K562 (cell line): ENCODE measurements at regions not wholly inside any gene's neighbourhood (a gene's known extent, or its start where the extent isn't known, plus 50 kb on each side); places are given as distances from the start of the nearest gene placed in this dataset.
"Not testable (repeated sequence)": the region's sequence is repeated elsewhere in the genome, so short reads cannot be mapped to it uniquely, and the experiment has no call there.

ENCODE experiments used
- ARHGAP35 ChIP-seq: fragments of 450-650 bp; IDR thresholded peaks from 2 replicates; pipeline ENCODE4 v1.6.1; 2018; ENCODE audit not compliant: partially characterized antibody
- NFE2 ChIP-seq: IDR thresholded peaks from 2 replicates; pipeline ENCODE4 v1.6.1; 2014; ENCODE audit warnings: antibody characterized with exemption, low read depth
- ZBTB7A ChIP-seq: IDR thresholded peaks from 2 replicates; pipeline ENCODE4 v1.6.1; 2011; ENCODE audit warnings: low read depth, mild to moderate bottlenecking, low read length, moderate library complexity, borderline replicate concordance; ENCODE audit not compliant: control insufficient read depth
- TF ChIP-seq, protein P1 (sequence below), 3 experiments: IDR thresholded peaks in 2 of 3; conservative IDR thresholded peaks in 1 of 3; 2 replicates each; pipeline ENCODE4 v1.5.1; 2011 to 2012; ENCODE audit warnings: low read length in 3 of 3, mild to moderate bottlenecking in 3 of 3, control low read depth in 2 of 3, improper control_type of control experiment in 1 of 3, inconsistent platforms in 1 of 3, low read depth in 1 of 3, mixed read lengths in 1 of 3, moderate library complexity in 1 of 3; ENCODE audit not compliant: insufficient read depth in 2 of 3
- TF ChIP-seq, protein P2 (sequence below): sonication (generic); formaldehyde crosslinking; IDR thresholded peaks from 2 replicates; pipeline ENCODE4 v1.8.0; 2023; ENCODE audit warnings: mild to moderate bottlenecking, missing genetic modification reagents

DNA sequence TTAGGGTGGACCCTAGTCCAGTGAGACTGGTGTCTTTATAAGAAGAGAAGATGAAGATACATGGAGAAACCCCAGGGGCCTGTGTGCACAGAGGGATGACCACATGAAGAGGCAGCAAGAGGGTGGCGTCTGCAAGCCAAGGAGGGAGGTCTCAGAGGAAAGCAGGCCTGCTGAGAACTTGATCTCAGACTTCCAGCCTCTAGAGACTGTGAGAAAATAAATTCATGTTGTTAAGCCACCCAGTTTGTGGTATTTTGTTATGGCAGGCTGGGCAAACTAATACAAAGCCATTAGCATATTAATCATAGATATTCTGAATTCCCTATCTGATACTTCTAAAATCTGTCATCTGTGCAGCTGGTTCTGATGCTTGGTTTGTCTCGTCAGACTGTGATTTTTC is 4523.8 kb upstream of the TPTE start:
- TF ChIP-seq NFE2, ARHGAP35, ZBTB7A: not testable (repeated sequence)
- TF ChIP-seq, protein P1, sequence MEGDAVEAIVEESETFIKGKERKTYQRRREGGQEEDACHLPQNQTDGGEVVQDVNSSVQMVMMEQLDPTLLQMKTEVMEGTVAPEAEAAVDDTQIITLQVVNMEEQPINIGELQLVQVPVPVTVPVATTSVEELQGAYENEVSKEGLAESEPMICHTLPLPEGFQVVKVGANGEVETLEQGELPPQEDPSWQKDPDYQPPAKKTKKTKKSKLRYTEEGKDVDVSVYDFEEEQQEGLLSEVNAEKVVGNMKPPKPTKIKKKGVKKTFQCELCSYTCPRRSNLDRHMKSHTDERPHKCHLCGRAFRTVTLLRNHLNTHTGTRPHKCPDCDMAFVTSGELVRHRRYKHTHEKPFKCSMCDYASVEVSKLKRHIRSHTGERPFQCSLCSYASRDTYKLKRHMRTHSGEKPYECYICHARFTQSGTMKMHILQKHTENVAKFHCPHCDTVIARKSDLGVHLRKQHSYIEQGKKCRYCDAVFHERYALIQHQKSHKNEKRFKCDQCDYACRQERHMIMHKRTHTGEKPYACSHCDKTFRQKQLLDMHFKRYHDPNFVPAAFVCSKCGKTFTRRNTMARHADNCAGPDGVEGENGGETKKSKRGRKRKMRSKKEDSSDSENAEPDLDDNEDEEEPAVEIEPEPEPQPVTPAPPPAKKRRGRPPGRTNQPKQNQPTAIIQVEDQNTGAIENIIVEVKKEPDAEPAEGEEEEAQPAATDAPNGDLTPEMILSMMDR (IDR thresholded peaks at IDR 0.05 in 2 of 3, conservative IDR thresholded peaks at IDR 0.05 in 1 of 3; ENCODE audit: insufficient read depth in 2 of 3, low read depth in 1 of 3, low read length in 3 of 3), result not testable (repeated sequence)
- TF ChIP-seq, protein P2, sequence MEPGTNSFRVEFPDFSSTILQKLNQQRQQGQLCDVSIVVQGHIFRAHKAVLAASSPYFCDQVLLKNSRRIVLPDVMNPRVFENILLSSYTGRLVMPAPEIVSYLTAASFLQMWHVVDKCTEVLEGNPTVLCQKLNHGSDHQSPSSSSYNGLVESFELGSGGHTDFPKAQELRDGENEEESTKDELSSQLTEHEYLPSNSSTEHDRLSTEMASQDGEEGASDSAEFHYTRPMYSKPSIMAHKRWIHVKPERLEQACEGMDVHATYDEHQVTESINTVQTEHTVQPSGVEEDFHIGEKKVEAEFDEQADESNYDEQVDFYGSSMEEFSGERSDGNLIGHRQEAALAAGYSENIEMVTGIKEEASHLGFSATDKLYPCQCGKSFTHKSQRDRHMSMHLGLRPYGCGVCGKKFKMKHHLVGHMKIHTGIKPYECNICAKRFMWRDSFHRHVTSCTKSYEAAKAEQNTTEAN (CRISPR knock-in tag), result not testable (repeated sequence)
